GM23338 (cell line): ENCODE measurements at regions not wholly inside any gene's neighbourhood (a gene's known extent, or its start where the extent isn't known, plus 50 kb on each side); places are given as distances from the start of the nearest gene placed in this dataset.
"Not testable (repeated sequence)": the region's sequence is repeated elsewhere in the genome, so short reads cannot be mapped to it uniquely, and the experiment has no call there.

Source experiments
- CTCF ChIP-seq, 2 experiments: fragments of 200-600 bp in 1 of 2; sonication (generic) in 1 of 2; conservative IDR thresholded peaks; 2 replicates each; pipeline versions ENCODE4 v1.5.1 to v1.6.1; 2016 to 2017; ENCODE audit warnings: antibody characterized with exemption in 2 of 2, low read depth in 2 of 2, mild to moderate bottlenecking in 2 of 2, moderate library complexity in 1 of 2
- ETS1 ChIP-seq: IDR thresholded peaks from 2 replicates; pipeline ENCODE4 v1.6.1; 2016; ENCODE audit warnings: antibody characterized with exemption
- EZH2 ChIP-seq: fragments of 200-600 bp; sonication (generic); IDR thresholded peaks from one replicate; pipeline ENCODE4 v1.8.0; 2017; ENCODE audit warnings: antibody characterized with exemption, mild to moderate bottlenecking, low read depth; ENCODE audit not compliant: unreplicated experiment
- EZH2phosphoT487 ChIP-seq: fragments of 200-600 bp; sonication (generic); IDR thresholded peaks from one replicate; pipeline ENCODE4 v1.8.1; 2018; ENCODE audit warnings: antibody characterized with exemption; ENCODE audit not compliant: unreplicated experiment
- JUNB ChIP-seq: IDR thresholded peaks from one replicate; pipeline ENCODE4 v1.6.1; 2016; ENCODE audit warnings: antibody characterized with exemption; ENCODE audit not compliant: unreplicated experiment
- POLR2AphosphoS5 ChIP-seq: IDR thresholded peaks from 2 replicates; pipeline ENCODE4 v1.6.1; 2016; ENCODE audit warnings: antibody characterized with exemption, low read depth
- REST ChIP-seq: IDR thresholded peaks from one replicate; pipeline ENCODE4 v1.6.1; 2018; ENCODE audit warnings: antibody characterized with exemption; ENCODE audit not compliant: unreplicated experiment
- STAT1 ChIP-seq: IDR thresholded peaks from one replicate; pipeline ENCODE4 v1.6.1; 2016; ENCODE audit warnings: antibody characterized with exemption; ENCODE audit not compliant: unreplicated experiment

- TF ChIP-seq CTCF (conservative IDR thresholded peaks at IDR 0.05; ENCODE audit: low read depth in 2 of 2); EZH2; POLR2AphosphoS5; STAT1; EZH2phosphoT487; REST; ETS1; JUNB: not testable (repeated sequence)
These were observed 271.0 kb downstream of the SPATA31A7 start for GRCh38 chr9:61460860-61461259.
